ENCODE measurements at regions not wholly inside any gene's neighbourhood (a gene's known extent, or its start where the extent isn't known, plus 50 kb on each side); places are given as distances from the start of the nearest gene placed in this dataset.

- DNase-seq (ENCODE audit: low read depth): no peak
- TF ChIP-seq CTCF (IDR thresholded peaks at IDR 0.05; ENCODE audit: control insufficient read depth, insufficient read depth, low read depth, low read length, missing control alignments): no peak
- H3K4me3 ChIP-seq (ENCODE audit: control insufficient read depth, low read depth, low read length): no peak overlapping the region
Measured at GRCh38 chr12:85587158-85587557, 249.1 kb downstream of the RASSF9 start.

GRCh38 chr12:85588221-85588620 lies 248.0 kb downstream of the RASSF9 start:
- TF ChIP-seq CTCF (IDR thresholded peaks at IDR 0.05; ENCODE audit: control insufficient read depth, insufficient read depth, low read depth, low read length, missing control alignments): no peak
- H3K4me3 ChIP-seq (ENCODE audit: control insufficient read depth, low read depth, low read length): no peak overlapping the region
- DNase-seq (ENCODE audit: low read depth): no peak

- DNase-seq (ENCODE audit: low read depth): no peak
- no peak overlapping the region for H3K4me3 ChIP-seq (ENCODE audit: control insufficient read depth, low read depth, low read length)
- TF ChIP-seq CTCF (IDR thresholded peaks at IDR 0.05; ENCODE audit: control insufficient read depth, insufficient read depth, low read depth, low read length, missing control alignments): no peak
Measured at GRCh38 chr12:85600841-85601240, 235.4 kb downstream of the RASSF9 start.

DNA sequence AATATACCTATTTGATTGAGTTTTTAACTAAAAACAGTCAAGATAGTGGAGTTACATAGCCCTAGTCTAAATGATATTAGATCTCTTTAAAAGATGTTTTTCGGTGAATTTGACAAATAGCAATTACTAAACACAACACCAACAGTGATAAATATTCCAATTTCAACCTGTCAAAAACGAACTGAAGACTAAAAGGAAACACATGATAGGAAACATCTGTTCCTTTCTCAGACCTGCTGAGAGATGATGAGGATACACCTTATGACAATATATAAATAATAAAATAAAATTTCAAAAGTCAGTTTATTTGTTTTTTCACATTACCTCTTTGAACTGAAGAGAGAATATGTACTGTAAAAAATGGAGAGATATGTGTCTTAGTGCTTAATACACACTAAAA lies 232.7 kb downstream of the RASSF9 start:
- no peak for DNase-seq (ENCODE audit: low read depth)
- no peak for TF ChIP-seq CTCF (IDR thresholded peaks at IDR 0.05; ENCODE audit: control insufficient read depth, insufficient read depth, low read depth, low read length, missing control alignments)
- no peak overlapping the region for H3K4me3 ChIP-seq (ENCODE audit: control insufficient read depth, low read depth, low read length)

DNA sequence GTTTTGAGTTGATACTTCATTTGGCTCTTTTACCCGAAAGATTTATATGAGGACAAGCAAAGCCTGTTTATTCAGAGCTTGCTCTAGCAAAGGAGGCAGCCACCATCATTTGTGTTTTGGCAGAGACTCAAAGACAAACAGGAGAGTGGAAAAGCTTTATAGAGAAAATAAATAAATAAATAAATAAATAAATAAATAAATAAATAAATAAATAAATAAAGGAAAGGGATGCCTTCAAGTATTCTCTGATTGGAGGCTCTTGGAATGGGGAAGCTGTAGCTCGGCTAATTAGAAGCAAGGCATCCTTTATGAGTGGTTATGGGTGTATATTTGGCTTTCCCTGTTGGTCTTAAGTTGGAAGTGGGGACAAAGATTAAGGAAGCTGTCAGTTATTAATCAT lies 229.8 kb downstream of the RASSF9 start:
- TF ChIP-seq CTCF (IDR thresholded peaks at IDR 0.05; ENCODE audit: control insufficient read depth, insufficient read depth, low read depth, low read length, missing control alignments): no peak
- no peak overlapping the region for H3K4me3 ChIP-seq (ENCODE audit: control insufficient read depth, low read depth, low read length)
- no peak for DNase-seq (ENCODE audit: low read depth)

GRCh38 chr12:85609778-85610177 lies 226.4 kb downstream of the RASSF9 start:
- H3K4me3 ChIP-seq (ENCODE audit: control insufficient read depth, low read depth, low read length): no peak overlapping the region
- TF ChIP-seq CTCF (IDR thresholded peaks at IDR 0.05; ENCODE audit: control insufficient read depth, insufficient read depth, low read depth, low read length, missing control alignments): no peak

DNA sequence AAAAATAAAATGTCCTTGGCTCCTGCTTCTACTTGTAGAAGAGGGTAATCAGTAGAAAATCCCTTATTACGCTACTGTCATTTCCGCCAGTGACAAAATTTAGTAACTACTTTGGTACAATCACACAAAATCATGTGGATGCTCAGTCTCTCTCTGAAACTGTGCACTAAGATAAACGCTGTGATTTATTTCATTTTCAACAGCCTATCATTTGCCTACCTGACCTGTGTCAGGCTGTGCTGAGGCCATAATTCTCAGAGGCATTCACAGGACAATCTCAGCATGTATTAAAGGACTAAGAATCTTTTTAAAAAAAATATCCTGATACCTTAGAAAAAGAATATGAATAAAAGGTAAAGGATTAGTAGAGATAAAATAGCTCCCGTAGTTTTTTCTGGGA lies 226.0 kb downstream of the RASSF9 start:
- no peak for TF ChIP-seq CTCF (IDR thresholded peaks at IDR 0.05; ENCODE audit: control insufficient read depth, insufficient read depth, low read depth, low read length, missing control alignments)
- DNase-seq (ENCODE audit: low read depth): no peak
- no peak overlapping the region for H3K4me3 ChIP-seq (ENCODE audit: control insufficient read depth, low read depth, low read length)

More at GRCh38 chr12:85609778-85610177, 226.4 kb downstream of the RASSF9 start:
- no peak for DNase-seq (ENCODE audit: low read depth)

All from AG09309 (cell line).